HG03159 (cell line): ENCODE measurements at regions not wholly inside any gene's neighbourhood (a gene's known extent, or its start where the extent isn't known, plus 50 kb on each side); places are given as distances from the start of the nearest gene placed in this dataset.

Experiments used
- ATAC-seq: cut with Tn5 transposase; IDR thresholded peaks from one replicate; pipeline ENCODE4 v1.9.1; 2021; ENCODE audit warnings: mild to moderate bottlenecking, moderate library complexity; ENCODE audit not compliant: unreplicated experiment

DNA sequence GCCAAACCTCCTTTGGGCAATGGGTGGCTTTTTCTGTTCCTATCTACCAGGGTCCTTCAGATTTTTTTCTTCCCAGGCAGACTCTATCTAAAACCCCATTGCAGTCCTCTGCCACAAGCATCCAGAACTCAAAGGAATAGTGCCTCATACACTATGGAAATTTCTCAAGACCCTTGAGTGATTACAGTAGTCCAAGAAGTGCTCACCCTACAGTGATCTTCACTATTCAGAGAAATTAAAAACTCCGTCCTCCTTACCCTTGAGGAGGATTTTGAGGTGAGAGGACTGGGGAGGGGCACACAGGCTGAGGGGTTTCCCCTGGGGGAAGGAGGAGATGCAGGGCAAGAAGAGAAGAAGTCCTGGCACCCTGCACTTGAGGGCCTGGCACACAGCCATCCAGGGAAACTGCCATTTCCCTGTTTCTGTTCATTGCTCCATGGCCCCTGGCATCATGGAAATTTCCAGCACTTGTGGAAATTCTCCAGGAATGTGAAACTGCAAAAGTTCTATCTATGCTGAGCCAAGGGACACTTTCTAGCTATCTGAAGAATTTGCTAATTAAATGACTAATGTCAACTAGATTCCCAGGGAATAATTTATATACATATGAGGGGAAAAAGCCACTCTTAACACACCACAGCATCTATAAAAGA is 102.5 kb upstream of the ATP1B1 start:
- no peak for ATAC-seq

DNA sequence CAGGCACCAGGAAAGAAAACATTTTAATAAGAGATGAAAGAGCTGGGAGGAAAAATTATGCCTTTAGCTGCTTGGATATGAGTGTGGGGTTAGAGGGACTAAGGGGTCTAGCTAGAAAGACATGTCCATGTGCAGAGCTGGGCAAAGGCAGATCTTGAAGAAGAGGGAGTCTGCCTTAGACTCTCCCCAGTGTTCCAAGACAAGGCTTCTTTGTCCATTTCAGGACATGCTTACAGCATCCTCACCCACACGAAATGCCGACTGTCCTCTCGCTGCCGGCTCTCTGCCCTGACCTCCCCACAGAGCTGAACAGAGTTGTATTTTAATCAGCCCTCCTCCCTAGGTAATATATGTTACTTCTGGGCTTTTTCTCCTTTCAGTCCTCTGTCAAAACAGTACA is 100.7 kb upstream of the ATP1B1 start:
- ATAC-seq, result no peak

DNA sequence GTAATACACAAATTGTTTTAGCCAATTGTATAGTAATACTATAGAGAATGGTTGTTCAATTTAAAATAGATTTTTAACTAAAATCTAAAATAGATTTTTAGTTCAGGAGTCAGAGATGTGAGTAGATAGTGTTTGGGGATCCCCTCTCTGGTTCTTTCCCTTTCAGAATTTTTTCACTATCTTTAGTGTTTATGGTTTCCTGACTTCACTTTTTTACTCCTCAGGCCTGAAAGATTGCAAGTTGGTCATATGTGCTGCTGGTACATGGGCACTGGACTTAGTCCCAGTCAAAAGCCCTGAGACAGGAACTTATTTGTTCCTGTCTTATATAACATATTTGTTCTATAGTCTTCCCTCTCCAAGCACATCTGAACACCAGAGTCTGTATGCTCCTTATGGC is 96.8 kb upstream of the ATP1B1 start:
- ATAC-seq, result no peak

DNA sequence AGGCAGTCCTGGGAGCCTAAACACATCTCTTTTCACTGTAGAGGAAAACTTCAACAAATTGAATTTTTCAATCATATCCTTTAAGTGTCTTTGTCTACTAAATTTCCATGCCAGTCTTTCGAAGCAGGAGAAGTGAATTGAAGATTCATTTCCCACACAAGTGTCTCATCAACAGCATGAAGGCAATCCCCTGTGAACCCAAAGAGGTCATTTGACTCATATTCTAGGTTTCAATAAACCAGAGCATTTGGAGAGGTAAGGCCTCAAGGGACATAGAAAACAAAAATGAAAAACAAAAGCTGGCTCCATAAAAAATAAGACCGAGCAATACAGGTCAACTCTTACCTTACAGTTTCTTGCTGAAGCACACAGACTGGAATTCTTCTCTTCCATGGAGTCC is 94.1 kb upstream of the ATP1B1 start:
- ATAC-seq, result peak; percentile 72

DNA sequence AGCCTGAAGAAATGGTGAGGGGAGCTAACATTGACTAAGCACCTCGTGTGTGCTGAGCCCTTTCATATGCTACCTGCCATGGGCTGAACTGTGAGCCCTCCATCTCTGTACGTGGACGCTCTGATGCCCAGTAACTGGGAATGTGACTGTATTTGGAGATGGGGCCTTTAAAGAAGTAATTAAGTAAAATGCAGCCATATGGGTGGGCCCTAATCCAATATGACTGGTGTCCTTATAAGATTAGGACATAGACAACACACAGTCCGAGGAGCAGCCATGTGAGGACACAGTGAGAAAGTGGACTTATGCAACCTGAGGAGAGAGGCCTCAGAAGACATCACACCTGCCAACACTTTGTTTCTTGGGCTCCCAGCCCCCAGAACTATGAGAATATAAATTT is 92.7 kb upstream of the ATP1B1 start:
- no peak for ATAC-seq

DNA sequence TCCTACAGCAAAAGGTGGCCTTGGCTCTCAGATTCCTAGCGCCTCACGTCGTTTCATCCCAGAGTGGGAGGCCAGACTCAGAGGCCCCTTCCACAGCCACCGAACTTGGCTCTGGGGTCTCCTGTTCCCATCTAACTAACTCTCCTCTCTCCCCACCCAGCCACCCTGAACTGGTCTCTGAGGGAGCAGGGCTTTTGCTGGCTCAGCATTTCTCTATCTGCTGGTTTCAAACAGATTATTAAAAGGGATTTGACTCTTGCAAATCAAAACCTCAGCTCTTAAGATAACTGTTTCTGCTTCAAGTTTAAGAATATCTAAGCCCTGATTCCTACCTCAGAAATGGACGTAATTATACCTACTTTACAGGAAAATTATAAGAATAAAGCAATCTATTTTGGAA is 91.0 kb upstream of the ATP1B1 start:
- no peak for ATAC-seq

DNA sequence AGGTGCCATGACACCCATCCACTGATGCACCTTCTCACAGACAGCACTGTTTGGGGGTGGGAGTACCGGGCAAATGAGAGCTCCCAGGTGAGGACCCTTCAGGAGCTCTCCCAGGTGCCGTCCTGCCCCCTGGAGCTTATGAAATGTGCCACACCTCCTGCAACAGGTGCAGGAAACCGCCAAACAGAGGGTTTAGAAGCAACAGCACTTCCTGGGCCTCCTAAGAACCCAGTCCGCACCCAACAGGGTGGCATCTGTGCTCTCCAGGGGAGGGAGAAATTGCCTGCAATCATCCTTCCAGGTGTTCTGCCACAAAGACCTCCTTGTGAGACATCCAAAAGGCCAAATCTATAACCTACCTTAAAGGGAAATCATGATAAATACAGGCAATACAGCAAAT is 87.7 kb upstream of the ATP1B1 start:
- ATAC-seq, result no peak

DNA sequence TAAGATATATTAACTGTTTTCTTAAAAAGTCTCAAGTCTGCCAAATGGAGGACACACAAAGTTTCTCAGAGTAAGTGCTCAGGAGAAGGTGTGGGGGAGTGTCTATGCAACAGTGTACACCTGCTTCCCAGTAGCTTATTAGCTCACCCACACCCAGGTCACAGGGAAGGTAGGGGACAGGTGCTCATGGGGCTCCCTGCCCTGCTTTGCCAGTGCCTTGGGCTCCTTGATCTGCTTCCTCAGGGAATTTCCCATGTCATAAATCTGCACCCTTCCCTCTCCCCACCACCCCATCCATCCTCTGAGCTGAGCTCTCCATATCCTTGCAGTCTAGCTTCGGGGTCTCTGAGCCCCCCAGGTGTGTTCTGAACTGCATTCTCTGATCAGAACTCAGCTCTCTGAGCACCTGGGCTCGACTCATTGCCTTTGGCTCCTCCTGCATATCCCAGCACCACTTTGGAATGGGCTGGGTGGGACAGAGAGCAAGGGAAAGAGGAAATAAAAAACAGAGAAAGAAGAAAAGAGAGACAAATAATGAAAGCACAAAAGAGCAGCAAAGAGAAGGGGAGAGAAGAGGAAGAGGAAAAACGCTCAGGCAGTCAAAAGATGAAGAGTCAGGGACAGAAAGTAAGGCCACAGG is 87.0 kb upstream of the ATP1B1 start:
- ATAC-seq, result no peak

DNA sequence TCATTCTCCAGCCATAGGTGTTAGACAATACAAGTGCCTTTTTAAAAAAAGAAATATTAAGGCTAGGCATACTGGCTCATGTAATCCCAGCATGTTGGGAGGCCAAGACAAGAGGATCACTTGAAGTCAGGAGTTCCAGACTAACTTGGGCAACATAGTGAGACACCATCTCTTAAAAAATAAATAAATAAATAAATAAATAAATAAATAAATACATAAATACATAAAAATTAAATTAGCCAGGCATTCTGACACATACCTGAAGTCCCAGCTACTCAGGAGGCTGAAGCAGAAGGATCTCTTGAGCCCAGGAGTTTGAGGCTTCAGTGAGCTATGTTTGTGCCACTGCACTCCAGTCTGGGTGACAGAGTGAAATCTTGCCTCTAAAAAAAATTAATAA is 85.8 kb upstream of the ATP1B1 start:
- ATAC-seq, result no peak

DNA sequence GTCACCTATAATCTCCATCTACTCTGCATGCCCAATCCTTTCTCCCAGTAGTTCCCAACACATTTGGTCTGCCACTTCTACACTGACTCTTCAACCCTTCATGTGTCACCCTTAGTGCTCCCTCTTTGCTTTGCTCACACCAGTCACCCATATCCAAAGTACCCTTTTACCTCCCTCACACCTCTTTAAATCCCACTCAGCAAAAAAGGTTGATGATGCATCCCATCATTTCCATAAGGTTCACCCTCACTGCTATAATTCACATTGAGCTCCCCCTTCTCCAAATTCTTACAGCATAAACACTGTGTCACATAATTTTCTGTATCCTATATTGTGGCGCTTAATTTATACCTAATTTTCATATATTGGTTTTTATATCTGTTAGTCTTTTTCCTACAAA is 83.8 kb upstream of the ATP1B1 start:
- ATAC-seq, result no peak

DNA sequence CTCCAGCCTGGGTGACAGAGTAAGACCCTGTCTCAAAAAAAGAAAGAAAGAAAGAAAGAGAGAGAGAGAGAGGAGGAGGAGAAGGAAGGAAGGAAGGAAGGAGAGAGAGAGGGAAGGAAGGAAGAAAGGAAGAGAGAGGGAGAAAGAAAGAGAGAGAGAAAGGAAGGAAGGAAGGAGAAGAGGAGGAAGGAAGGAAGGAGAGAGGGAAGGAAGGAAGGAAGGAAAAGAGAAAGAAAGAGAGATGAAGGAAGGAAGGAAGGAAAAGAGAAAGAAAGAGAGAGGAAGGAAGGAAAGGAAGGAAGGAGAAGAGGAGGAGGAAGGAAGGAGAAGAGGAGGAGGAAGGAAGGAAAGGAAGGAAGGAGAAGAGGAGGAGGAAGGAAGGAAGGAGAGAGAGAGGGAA is 82.2 kb upstream of the ATP1B1 start:
- ATAC-seq, result no peak

DNA sequence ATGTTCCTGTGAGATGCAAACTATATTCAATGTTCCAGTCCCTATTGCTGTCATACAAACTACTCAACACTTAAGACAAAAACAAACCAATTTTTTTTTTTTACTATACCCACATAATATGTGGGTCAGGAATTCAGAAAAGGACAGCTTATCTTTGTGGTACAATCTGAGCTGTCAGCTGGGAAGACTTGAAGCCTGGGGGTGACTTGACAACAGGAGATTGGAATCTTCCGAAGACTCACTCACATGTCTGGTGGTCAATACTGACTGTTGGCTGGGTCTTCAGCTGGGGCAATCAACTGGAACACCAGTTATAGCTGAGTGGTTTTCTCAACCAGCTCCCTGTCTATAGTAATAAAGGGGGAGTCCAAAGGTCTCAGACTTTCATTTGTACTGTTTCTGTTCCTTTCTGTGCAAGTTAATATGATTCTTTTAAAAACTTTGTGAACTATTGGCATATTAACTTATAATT is 81.7 kb upstream of the ATP1B1 start:
- peak; percentile 90 for ATAC-seq

DNA sequence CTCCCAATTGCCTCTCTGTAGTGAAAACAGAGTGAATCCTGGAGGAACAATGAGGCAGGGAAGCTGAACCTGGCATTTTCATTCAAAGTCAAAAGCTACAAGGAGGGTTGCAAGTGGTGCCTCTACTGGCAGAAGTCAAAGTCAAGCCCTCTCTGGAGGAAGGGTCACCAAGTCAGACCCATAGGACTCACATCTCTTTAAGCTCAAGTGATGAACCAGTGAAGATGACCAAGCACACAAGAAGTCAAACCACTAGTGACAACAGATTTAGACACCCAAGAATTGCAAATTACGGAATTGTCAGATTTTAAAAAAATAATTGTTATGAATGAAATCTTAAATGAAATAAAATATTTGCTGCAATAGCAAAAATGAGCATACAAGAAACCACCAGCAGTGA is 81.1 kb upstream of the ATP1B1 start:
- peak; percentile 20 for ATAC-seq

DNA sequence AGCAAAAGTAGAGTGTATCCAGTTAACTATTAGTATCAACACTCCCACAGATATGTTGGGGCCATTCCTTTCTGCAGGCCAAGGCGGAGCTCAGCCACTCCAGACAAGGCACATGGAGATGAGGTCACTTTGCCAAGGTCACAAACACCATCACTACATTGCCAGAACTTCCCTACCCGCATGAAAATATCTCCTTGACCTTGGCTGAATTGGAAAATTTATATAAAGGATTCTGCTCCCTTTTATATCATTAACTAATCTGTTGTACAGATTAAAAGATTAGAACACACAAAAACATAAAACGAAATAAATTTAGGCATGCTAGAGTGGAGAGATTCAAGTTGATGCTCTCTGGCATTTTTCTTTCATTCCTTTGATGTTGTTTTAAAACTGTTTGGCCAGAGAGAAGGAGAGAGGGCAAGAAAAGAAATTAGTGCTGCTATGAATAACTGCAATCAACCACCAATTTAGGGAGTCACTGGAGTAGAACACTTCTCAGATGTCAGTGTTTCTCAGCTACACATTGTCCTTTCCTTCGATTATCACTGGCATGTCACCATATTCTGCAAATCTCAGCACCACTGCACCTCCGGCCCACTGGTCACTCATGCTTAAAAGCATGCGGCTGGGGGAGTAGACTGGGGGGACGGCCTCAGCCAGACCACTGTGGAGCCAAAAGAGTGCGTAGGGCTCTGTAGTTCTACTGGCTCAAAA is 78.7 kb upstream of the ATP1B1 start:
- ATAC-seq, result no peak

DNA sequence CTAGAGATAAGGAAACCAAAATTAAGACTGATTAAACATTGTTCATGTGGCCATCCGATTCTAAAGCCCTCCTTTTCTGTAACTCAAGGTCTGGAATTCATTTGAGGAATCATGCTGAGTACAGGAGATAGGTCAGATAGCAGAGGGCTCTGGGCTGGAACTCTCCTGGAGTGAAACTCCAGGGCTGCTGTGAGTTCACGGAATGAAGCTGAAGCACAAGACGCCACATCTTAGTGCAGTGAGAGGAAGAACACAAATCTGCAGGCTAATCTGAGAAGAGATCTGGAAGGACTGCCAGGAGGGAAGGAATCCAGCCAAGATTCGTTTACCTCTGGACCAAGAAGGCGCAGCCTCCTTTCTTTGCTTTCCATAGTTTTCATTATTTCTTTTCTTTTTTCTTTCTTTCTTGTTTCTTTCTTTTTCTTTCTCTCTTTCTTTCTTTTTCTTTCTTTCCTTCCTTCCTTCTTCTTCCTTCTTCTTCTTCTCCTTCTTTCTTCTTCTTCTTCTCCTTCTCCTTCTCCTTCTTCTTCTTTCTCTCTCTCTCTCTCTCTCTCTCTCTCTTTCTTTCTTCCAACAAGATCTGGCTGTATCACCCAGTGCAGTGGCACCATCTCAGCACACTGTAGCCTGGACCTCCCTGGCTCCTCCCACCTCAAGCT is 74.8 kb upstream of the ATP1B1 start:
- no peak for ATAC-seq

DNA sequence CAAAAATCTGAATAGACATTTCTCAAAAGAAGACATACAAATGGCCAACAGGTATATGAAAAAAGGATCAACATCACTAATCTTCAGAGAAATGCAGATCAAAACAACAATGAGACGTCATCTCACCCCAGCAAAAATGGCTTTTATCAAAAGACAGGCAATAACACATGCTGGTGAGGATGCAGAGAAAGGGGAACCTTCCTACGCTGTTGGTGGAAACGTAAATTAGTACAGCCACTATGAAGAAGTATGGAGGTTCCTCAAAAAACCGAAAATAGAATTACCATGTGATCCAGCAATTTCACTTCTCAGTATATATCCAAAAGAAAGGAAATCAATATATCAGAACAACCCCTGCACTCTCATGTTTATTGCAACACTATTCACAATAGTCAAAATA is 65.1 kb upstream of the ATP1B1 start:
- ATAC-seq, result no peak

DNA sequence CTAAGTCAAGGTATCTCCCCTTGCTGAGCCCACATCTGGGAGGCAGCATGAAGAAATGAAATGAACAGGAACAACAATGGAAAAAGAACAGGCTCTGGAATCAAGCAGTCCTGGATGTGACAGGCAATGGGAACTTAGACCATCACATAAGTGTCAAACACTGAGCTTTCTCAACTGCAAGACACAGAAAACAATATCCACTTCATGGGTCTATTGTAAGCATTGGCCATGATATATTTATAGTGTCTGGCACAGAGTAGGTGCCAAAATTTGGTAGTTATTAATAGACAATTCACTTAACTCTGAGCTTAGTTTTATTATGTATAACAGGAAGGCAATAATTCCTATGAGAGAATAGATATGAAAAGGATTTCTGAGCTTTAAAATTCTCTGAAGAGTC is 64.1 kb upstream of the ATP1B1 start:
- no peak for ATAC-seq

DNA sequence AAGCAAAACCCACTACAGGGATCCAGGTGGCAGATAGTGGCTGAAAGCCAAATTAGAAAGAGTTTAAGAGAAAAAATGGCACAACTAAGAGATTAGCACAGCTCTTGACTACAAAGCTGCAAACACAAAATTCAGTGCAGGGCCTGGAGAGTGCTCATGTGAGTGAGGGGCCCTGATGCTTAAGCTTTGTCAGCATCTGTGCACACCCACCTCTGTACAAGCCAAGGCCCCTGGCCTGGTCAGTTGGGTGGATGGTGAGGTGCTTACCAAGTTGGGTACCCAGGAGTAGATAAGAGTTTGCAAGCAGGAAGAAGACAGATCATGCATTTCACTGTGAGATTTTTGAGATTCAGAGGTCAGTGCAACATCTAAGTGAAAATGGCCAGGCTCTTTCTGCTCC is 62.7 kb upstream of the ATP1B1 start:
- ATAC-seq, result no peak

DNA sequence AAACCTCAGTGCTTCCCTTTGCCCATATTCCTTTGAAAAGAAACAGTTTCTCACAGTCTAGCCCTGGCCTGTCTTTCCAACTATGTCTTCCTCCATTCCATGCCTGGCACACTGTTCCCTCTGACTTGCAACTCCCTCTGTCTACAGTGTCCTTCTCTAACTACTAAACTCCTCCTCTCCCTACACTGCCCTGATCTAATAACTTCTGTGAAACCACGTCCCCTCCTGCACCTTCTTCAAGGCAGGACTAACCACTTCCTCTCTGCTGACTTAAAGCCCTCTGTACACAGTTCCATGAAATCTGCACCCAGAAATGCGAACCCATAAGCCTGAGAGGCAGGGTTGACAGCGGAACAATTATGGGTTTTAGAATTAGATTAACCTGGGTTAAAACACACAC is 62.2 kb upstream of the ATP1B1 start:
- peak; percentile 89 for ATAC-seq

DNA sequence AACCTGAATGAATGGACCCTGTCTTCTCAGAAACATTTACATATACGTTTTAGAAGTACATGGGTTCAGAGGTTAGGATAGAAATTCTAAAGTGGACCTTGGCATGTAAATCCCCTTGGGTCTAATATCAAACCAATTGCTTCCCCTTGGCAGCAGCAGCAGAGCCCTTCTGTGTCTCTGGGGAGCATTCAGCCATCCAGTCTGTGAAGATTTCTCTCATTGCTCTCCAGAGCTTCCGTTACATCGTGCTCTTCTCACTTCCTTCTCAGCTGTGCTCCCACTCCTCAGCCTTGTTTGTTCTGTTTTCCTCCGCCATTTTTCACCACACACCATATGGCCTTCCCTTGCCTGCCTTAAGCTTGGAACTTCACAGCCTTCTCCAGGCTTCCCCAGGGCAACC is 61.5 kb upstream of the ATP1B1 start:
- no peak for ATAC-seq

DNA sequence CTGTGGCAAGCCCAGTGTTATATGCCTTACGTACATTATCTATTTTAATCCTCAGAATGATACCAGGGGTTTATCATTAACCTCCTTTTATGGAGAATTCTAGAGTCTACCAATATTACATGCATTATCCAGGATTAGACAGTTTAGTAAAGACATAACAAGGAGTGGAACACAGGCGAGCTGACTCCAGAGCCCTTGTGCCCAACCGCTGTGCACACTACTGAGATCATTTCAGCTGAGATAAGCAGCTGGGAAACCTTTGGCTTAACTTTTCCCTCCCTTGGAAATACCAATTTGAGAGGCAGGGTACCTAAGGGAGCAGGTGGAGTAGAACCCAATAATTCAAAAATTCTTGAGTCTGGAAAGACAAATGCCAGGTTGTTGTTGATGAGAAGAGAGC is 59.8 kb upstream of the ATP1B1 start:
- no peak for ATAC-seq

DNA sequence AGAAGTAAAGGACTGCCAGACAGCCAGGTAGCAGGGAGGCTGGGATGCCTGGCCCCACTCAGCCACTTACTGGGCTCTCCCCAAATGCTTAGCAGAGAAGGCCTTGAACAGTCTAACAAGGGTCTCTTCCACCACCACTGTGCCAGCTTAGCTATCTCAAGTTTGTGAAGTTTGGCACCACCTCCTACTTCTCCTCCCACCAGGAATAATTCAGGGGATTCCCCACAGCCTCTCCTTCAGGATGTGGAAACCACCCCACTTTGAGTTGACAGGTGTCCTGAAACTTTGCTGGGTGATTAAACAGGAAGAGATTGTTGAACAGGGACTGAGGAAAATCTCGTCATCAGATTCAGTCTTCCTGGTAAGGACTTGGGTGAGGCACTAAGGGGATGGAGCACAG is 59.4 kb upstream of the ATP1B1 start:
- ATAC-seq, result no peak
